GM21825 (cell line): ENCODE measurements at regions not wholly inside any gene's neighbourhood (a gene's known extent, or its start where the extent isn't known, plus 50 kb on each side); places are given as distances from the start of the nearest gene placed in this dataset.
"Not testable (repeated sequence)": the region's sequence is repeated elsewhere in the genome, so short reads cannot be mapped to it uniquely, and the experiment has no call there.

Experiments
- ATAC-seq: cut with Tn5 transposase; IDR thresholded peaks from one replicate; pipeline ENCODE4 v1.9.1; 2021; ENCODE audit warnings: mild to moderate bottlenecking, moderate library complexity; ENCODE audit not compliant: unreplicated experiment

- no peak for ATAC-seq
These were observed 150.1 kb downstream of the CRLF2 start for GRCh38 chrX:1062351-1062750.

DNA sequence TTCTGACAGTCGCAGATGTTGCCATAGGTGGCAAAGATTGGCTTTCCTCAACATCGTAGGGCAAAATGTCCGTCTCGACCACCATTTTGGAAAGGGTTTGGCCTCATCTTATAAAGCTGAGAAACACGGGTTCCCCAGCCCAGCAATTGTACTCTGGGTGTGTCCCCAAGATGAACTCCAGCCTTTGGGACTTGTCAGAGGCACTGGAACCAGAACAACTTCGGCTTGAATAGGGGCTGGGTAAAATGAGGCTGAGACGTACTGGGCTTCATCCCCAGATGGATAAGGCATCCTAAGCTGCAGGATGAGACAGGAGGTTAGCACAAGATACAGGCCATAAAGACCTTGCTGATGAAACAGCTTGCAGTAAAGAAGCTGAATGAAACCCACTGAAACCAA, 151.9 kb downstream of the CRLF2 start:
- ATAC-seq, result no peak

DNA sequence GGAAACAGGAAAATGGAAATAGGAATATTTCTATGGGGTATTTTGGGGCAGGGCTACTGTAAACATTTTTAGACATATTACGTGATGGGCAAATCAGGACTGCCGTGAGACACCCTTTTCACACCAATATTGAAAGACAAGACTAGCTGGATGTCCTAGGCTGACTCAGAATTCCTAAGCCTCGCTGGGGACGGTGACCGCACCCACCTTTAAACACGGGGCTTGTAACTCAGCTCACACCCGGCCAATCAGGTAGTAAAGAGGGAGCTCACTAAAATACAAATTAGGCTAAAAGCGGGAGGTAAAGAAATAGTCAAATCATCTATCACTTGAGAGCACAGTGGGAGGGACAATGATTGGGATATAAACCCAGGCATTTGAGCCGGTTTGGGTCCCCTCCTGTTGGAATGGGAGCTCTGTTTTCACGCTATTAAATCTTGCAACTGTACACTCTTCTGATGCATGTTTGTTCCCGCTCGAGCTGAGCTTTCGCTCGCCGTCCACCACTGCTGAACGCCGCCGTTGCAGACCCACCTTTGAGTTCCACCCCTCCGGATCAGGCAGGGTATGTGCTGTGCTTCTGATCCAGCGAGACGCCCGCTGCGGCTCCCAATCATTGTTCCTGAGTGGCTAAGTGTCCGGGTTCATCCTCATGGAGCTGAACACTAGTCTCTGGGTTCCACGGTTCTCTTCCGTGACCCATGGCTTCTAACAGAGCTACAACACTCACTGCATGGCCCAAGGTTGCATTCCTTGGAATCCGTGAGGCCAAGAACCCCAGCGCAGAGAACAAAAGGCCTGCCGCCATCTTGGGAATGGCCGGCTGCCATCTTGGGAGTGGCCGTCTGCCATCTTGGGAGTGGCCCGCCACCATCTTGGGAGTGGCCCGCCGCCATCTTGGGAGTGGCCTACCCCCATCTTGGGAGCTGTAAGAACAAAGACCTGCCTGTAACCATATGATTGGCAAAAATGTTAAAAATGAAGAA, 152.6 kb downstream of the CRLF2 start:
- no peak for ATAC-seq

- ATAC-seq, result not testable (repeated sequence)
These were observed 158.8 kb downstream of the CRLF2 start for GRCh38 chrX:1053600-1053999.

- no peak for ATAC-seq
These were observed 159.4 kb downstream of the CRLF2 start for GRCh38 chrX:1053072-1053471.

GRCh38 chrX:1052021-1052420, 160.4 kb downstream of the CRLF2 start:
- no peak for ATAC-seq

GRCh38 chrX:1051421-1051820, 161.0 kb downstream of the CRLF2 start:
- ATAC-seq, result no peak

DNA sequence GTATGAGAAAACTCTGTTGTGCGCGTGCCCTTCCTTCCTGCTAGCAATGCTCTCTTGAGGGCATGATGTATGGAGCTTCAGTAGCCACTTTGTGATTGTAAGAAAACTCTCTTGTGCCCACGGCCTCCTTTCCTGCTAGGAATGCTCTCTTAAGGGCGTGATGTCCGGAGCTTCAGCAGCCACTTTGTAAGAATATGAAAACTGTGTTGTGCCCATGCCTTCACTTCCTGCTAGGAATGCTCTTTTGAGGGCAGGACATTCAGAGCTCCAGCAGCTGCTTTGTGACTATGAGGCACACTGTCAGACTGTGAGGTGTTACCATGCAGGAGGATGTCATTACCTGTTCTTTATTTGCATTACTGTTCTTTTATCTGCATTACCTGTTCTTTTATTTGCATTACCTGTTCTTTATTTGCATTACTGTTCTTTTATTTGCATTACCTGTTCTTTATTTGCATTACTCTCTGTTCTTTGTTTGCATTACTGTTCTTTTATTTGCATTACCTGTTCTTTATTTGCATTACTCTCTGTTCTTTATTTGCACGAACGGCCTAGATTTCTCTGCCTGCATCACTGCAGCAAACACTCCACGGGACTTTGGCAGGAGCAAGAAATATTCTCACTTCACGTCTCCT, 166.7 kb downstream of the CRLF2 start:
- ATAC-seq, result no peak

DNA sequence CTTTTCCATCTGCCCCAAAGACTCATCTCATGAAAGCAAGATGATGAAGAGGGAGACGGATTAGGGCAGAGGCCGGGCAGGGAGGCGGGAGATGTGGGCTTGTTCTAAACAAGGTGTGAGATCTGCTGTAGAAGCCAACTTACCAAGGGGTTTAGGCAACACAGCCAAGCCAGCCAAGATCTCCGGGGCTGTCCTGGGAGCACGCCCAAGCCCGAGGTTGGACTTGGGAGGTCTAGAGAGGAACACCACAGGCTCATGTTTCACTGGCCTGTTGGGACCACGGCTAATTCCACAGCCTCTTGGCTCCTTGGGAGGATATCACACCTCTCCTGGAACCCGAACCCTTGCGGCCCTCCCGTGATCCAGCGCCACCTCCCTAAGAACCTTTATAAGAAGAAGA, 171.4 kb downstream of the CRLF2 start:
- ATAC-seq, result no peak

- ATAC-seq, result not testable (repeated sequence)
These were observed 176.5 kb downstream of the CRLF2 start for GRCh38 chrX:1035931-1036330.

GRCh38 chrX:1035206-1035605, 177.2 kb downstream of the CRLF2 start:
- no peak for ATAC-seq

DNA sequence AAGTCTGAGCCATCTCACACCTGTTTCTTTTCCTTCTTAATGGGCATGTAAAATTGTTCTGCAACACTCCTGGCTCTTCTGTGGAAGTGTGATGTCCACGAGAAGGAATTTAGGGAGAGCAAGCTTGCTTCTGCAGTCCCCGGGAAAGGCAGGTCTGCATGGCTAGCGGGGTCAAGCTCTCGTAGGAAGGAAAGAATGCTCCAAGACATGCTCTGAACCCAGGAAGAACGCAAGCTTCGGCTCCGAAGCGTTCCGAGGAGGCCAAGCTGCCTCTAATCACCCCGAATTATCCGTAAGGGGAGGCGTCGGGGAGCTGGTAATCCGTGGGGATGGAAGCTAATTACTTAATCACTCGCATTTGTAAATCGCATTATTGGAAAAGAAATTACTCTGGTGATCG, 177.7 kb downstream of the CRLF2 start:
- no peak for ATAC-seq

- ATAC-seq, result no peak
These were observed 180.7 kb downstream of the CRLF2 start for GRCh38 chrX:1031521-1032430.

GRCh38 chrX:1029494-1029893, 183.0 kb downstream of the CRLF2 start:
- no peak for ATAC-seq

DNA sequence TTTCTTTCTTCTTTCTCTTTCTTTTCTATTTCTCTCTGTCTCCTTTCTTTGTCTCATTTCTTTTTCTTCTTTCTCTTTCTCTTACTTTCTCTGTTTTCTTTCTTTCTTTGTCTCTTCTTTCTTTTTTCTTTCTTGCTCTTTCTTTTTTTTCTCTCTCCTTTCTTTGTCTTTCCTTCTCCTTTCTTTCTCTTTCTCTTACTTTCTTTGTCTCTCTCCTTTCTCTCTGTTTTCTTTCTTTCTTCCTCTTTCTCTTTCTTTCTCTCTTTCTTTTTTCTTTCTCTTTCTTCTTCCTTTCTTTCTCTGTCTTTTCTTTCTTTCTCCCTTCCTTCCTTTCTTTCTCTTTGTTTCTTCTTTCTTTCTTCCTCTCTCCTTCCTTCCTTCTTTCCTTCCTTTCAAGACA, 184.8 kb downstream of the CRLF2 start:
- ATAC-seq, result no peak

- ATAC-seq, result peak; percentile 43
These were observed 185.3 kb downstream of the CRLF2 start for GRCh38 chrX:1027133-1027532.

DNA sequence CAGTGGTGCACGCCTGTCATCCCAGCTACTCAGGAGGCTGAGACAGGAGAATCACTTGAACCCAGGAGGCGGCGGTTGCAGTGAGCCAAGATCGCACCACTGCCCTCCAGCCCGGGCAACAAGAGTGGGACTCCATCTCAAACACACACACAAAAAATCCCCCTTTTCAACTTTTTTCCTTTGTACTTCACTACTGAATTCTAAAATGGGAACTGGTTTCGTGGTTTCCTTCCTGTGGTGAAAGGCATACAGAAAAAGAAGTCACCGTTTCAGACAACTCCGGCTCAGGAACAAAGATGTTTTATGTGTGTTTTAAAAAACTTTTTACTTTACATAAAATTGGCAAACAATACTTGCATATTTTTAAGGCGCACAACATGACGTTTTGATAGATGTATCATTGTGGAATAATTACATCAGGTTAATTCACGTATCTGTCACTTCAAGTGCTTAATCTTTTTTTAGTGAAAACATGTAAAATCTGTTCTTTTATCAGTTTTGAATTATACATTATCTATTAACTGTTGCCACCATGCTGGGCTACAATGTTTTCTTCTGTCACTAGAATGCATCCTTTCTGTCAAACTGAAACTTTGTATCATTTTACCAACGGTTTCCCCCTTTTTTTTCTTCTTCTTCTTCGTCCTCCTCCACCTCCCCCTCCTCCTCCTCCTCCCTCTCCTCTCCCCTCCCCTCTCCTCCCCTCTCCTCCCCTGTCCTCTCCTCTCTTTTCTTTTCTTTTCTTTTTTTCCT, 186.0 kb downstream of the CRLF2 start:
- peak; percentile 59 for ATAC-seq

DNA sequence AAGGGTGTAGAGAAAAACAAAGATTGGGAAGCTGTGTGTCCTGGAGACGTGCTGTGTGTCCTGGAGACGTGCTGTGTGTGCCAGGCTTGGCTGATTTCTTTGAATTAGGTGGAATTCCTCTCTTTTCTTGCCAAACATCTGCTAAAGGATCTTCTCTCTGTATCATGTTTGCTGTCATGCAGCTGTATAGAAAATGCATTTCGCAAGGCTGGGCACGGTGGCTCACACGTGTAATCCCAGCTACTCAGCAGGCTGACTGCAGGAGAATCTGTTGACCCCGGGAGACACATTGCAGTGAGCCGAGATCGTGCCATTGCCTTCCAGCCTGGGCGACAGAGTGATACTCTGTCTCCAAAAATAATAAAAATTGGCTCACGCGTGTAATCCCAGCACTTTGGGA, 187.0 kb downstream of the CRLF2 start:
- no peak for ATAC-seq

- no peak for ATAC-seq
These were observed 188.8 kb downstream of the CRLF2 start for GRCh38 chrX:1023676-1024075.

GRCh38 chrX:1021314-1021993, 191.0 kb downstream of the CRLF2 start:
- not testable (repeated sequence) for ATAC-seq
